Activated gamma-delta T cell treated with Interleukin-2 at 50 U/mL for 16 hours (primary cell): ENCODE measurements at regions not wholly inside any gene's neighbourhood (a gene's known extent, or its start where the extent isn't known, plus 50 kb on each side); places are given as distances from the start of the nearest gene placed in this dataset.
"Not testable (repeated sequence)": the region's sequence is repeated elsewhere in the genome, so short reads cannot be mapped to it uniquely, and the experiment has no call there.

Source experiments
- DNase-seq: peaks from one replicate; pipeline ENCODE4 v3.0.0-alpha.2; 2020

DNA sequence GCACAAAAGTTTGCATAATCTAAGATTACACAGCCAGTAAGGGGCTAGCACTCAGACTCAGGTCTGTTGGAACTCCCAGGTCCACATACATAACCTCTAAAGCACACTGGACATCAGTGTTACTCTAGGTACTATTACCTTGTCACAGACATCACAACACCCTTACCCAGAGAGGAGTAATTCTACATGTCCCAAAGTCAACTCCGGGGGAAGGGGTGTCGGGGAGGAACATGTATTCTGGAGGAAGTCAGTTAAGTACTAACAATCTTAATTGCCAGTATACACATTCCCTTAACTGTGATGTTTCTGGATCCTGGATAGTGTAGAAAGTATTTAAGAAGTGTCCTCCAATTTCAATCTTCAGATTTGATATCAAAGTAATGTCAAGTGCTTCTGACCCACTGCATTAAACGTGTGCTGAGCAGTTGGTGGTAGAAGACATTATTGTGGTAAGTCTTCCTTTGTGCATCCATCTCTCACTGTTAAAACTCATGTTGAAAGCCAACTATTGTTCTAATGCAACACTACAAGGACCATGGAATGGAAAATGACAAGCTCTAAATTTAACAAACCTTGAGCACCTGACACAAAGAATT is 155.4 kb downstream of the CRPPA start:
- no peak for DNase-seq

GRCh38 chr7:16264823-16265804 is 156.2 kb downstream of the CRPPA start:
- DNase-seq: no peak

DNA sequence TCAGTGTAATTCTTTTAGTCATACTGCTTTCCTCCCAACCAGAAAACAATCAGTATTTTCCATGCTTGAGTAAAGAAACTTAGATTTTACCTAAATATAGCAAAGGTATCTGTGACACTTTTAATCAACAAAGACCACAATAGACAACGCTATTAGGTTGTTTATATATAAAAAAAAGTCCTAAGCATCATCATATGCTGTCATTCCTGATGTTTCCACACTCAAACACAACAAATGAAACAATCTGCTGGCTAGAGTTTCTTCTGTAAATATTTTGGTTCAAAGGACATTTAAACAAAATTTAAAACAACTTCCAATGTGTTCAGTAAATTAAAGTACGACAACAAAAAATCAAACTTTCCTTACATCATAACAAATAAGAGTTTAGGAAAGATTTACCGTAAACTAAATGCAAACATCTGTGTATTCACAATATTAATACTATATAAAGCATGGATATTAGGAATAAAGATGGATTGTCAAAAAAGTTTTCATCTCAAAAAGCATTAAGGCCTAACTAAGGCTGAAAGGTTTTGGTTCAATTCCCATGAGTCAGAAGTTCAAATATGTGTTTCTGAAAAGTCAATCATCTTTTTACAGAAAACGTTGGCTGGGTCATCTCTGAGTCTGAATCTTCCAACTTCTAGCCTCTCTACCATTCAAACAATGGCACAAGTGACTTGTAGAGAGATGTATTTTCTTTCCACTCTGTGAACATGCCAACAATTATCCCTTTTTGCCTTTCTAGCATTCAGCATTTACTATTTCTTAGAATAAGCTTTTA is 157.1 kb downstream of the CRPPA start:
- no peak for DNase-seq

DNA sequence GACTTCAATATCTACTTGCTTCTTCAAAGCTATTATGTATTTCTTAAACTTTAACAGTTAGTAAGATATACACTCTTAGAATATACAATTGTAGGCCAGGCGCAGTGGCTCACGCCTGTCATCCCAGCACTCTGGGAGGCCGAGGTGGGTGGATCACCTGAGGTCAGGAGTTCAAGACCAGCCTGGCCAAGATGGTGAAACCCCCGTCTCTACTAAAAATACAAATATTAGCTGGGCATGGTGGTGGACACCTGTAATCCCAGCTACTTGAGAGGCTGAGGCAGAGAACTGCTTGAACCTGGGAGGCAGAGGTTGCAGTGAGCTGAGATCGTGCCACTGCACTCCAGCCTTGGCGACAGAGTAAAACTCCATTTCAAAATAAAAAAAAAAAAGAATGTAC is 158.0 kb downstream of the CRPPA start:
- not testable (repeated sequence) for DNase-seq

DNA sequence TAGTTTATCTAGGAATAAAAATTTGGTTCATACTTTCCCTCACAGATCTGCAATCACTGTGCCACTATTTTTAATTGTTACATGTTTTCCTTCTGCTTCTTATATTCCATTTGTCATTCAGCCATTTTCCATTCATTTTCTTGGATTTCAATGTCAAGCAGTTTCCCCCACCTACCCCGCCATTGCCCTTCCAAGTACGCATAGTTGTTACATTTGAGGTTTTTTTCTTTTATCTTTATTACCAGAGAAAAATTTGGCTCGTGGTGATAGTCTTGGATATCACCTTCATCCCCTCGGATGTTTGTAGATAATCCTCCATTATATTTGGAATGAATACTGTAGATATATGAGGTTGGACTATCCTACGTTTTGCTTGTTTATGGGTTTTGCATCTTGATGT is 159.7 kb downstream of the CRPPA start:
- no peak for DNase-seq

DNA sequence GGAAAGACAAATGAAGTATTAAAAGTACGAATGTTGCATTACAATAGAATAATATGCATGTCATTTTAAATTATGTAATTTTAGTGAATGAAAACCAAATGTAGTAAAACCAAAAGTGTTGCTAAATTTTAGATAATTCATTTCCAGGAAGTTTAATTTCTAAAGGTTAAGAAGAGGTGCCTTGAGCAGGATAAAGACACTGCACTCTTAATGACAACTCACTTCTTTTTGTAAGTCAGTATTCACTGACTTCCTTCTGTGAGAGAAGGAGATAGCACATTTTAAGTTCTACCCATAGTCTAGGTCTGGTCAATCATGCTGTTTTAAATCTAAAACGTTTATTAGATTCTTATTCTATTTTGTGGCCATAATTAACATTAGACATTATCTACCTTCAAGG is 160.2 kb downstream of the CRPPA start:
- DNase-seq: no peak

DNA sequence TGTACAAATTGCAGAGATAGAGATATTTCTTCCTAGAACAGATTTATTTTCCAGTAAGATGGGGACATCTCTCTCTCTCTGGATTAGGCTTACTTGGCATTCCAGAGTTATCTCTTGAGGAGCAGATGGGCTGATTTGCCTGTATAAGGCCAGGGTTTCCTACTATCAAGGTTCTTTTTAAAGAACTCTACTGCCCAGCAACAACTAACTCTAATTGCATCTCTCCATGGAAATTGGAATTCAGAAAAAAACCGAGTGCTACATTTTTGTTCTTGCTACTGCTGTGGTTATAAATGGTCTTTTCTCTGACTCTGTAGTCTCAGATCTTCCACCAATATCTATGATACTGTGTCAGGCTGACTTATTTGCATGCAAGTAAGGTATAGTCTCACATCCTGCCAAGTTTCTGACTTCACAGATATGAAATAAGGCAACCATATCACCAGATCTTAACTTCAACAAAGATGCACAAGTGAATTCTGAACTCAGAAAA is 161.1 kb downstream of the CRPPA start:
- DNase-seq: no peak

DNA sequence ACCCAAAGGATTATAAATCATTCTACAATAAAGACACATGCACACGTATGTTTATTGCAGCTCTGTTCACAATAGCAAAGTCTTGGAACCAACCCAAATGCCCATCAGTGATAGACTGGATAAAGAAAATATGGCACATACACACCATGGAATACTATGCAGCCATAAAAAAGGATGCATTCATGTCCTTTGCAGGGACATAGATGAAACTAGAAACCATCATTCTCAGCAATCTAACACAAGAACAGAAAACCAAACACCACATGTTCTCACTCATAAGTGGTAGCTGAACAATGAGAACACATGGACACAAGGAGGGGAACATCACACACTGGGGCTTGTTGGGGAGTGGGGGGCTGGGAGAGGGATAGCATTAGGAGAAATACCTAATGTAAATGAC is 164.9 kb downstream of the CRPPA start:
- DNase-seq: not testable (repeated sequence)

GRCh38 chr7:16255952-16256351 is 165.4 kb downstream of the CRPPA start:
- DNase-seq: not testable (repeated sequence)

GRCh38 chr7:16250655-16251054 is 170.7 kb downstream of the CRPPA start:
- not testable (repeated sequence) for DNase-seq

DNA sequence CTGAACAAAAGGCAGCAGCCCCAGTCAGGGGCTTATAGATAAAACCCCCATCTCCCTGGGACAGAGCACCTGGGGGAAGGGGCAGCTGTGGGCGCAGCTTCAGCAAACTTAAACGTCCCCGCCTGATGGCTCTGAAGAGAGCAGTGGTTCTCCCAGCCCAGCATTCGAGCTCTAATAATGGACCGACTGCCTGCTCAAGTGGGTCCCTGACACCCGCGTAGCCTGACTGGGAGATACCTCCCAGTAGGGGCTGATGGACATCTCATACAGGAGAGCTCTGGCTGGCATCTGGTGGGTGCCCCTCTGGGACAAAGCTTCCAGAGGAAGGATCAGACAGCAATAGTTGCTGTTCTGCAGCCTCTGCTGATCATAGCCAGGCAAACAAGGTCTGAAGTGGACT is 172.1 kb downstream of the CRPPA start:
- not testable (repeated sequence) for DNase-seq

- not testable (repeated sequence) for DNase-seq
These were observed 172.8 kb downstream of the CRPPA start for GRCh38 chr7:16248556-16248955.

DNA sequence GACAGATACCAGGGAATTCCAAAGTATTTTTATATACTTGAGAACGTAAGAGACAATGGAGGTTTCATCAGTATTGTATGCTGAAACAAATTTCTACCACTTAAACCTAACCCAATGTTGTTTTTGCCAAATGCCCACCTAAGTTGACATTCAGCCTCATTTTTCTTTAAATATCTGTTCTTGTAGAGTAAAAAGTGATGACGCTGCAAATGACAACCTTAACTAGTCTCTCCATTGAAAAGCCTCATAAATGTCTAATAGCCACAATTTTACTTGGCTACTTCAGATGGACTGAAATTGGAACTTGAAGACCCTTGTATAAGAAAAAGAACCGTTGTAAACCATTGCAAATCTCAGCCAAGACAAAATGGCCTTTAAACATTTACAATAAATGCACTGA is 176.9 kb downstream of the CRPPA start:
- no peak for DNase-seq

DNA sequence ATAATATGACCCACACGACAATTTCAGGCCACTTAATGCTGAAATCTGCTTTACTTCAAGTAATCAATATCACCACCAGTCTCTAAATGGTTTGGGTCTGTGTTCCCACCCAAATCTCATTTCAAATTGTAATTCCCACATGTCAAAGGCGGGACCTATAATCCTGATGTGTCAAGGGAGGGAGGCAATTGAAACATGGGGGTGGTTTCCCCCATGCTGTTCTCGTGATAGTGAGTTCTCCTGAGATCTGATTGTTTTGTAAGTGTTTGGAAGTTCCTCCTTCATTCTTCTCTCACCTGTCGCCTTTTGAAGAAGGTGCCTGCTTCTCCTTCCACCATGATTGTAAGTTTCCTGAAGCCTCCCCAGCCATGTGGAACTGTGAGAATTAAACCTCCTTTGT is 178.4 kb downstream of the CRPPA start:
- no peak for DNase-seq

- DNase-seq: no peak
These were observed 180.3 kb downstream of the CRPPA start for GRCh38 chr7:16241017-16241416.

- DNase-seq: no peak
These were observed 185.0 kb downstream of the CRPPA start for GRCh38 chr7:16236381-16236780.

GRCh38 chr7:16235147-16236114 is 185.9 kb downstream of the CRPPA start:
- no peak for DNase-seq

GRCh38 chr7:16234493-16235146 is 186.7 kb downstream of the CRPPA start:
- no peak for DNase-seq

- DNase-seq: no peak
These were observed 187.8 kb downstream of the CRPPA start for GRCh38 chr7:16233517-16233916.

GRCh38 chr7:16232273-16232672 is 189.1 kb downstream of the CRPPA start:
- DNase-seq: no peak

GRCh38 chr7:16223963-16224707 is 197.2 kb downstream of the CRPPA start:
- peak; percentile 29 for DNase-seq
